ENCODE measurements at regions not wholly inside any gene's neighbourhood (a gene's known extent, or its start where the extent isn't known, plus 50 kb on each side); places are given as distances from the start of the nearest gene placed in this dataset.

GRCh38 chr7:42611961-42612360, 299.9 kb downstream of the C7orf25 start:
- Histone ChIP-seq H3K4me1 (replicated peaks in 1 of 4; ENCODE audit: control insufficient read depth in 3 of 4, insufficient read depth in 4 of 4, low read length in 3 of 4) (no peaks in the 10 kb centered on the region; a peak in 1 of 7 replicates), H3K23me2 (ENCODE audit: low read depth, low read length) (no peaks in the 10 kb centered on the region), H3K36me3 (ENCODE audit: control insufficient read depth in 2 of 4, insufficient read depth in 4 of 4, low read length in 3 of 4) (no peaks in the 10 kb centered on the region), H2AFZ (ENCODE audit: low read length) (no peak overlapping the region), H2AK5ac (ENCODE audit: low read depth, low read length) (no peak overlapping the region), H4K20me1 (replicated peaks in 1 of 2; ENCODE audit: control insufficient read depth in 1 of 2, insufficient read depth in 2 of 2, low read length in 2 of 2) (no peaks in the 10 kb centered on the region), H3K27me3 (replicated peaks in 1 of 4; ENCODE audit: control insufficient read depth in 3 of 4, extremely low read depth in 1 of 4, insufficient read depth in 3 of 4, low read length in 3 of 4) (no peaks in the 10 kb centered on the region), H2BK12ac (ENCODE audit: low read depth, low read length) (no peak overlapping the region), H4K8ac (ENCODE audit: extremely low read depth, insufficient read depth, low read length) (no peak overlapping the region), H2BK5ac (ENCODE audit: low read depth, low read length) (no peak overlapping the region), H2BK15ac (ENCODE audit: low read length) (no peak overlapping the region), H3K4ac (replicated peaks; ENCODE audit: insufficient read length, low read depth, low read length) (no peak overlapping the region), H3K56ac (replicated peaks; ENCODE audit: insufficient read length, low read depth, low read length) (no peak overlapping the region), H2BK120ac (replicated peaks; ENCODE audit: low read depth, low read length) (no peak overlapping the region), H2BK20ac (ENCODE audit: low read length) (no peak overlapping the region), H4K91ac (replicated peaks; ENCODE audit: insufficient read length, low read length) (no peak overlapping the region), H4K5ac (ENCODE audit: insufficient read length, low read depth, low read length) (no peak overlapping the region), H3K9ac (replicated peaks in 1 of 4; ENCODE audit: extremely low read depth in 1 of 4, low read depth in 3 of 4, low read length in 3 of 4) (no peak overlapping the region), H3K18ac (ENCODE audit: extremely low read depth, low read length) (no peak overlapping the region), H3K27ac (ENCODE audit: low read depth, low read length) (no peak overlapping the region), H3K79me2 (ENCODE audit: control insufficient read depth in 1 of 2, insufficient read depth in 2 of 2, low read length in 2 of 2) (no peaks in the 10 kb centered on the region), H3K14ac (ENCODE audit: insufficient read length) (no peak overlapping the region), H3K23ac (ENCODE audit: insufficient read length) (no peak overlapping the region), H3K4me2 (ENCODE audit: insufficient read depth in 1 of 2, low read depth in 2 of 2, low read length in 2 of 2) (no peak overlapping the region), H3K79me1 (ENCODE audit: low read depth, low read length) (no peaks in the 10 kb centered on the region), H3K4me3 (ENCODE audit: extremely low read depth in 1 of 4, insufficient read depth in 2 of 4, low read depth in 3 of 4, low read length in 4 of 4) (no peak overlapping the region), H3K9me3 (ENCODE audit: insufficient read depth in 2 of 2, low read depth in 1 of 2, low read length in 1 of 2) (no peaks in the 10 kb centered on the region)
- ChIA-PET CTCF (ENCODE audit: partially characterized antibody) (no interaction called here), POLR2A (ENCODE audit: partially characterized antibody) (no interaction called here)
- FAIRE-seq = no peak
- DNase-seq (ENCODE audit: low read depth in 1 of 2, low spot score in 2 of 2) = no peak
- WGBS, 2 experiments (ENCODE audit: extremely low coverage in 1 of 2, insufficient coverage in 1 of 2, insufficient read length in 1 of 2, insufficient replicate concordance in 2 of 2, low coverage in 1 of 2, low lambda C conversion rate in 2 of 2, missing lambda C conversion rate in 1 of 2) = 100% methylated on average over 1 of the region's 1 CpG; no CpG with 5 or more reads in 1 of the 2 experiments
- TF ChIP-seq POU5F1 (IDR thresholded peaks at IDR 0.05; ENCODE audit: low read depth, low read length) (no peak), RNF2 (IDR thresholded peaks at IDR 0.05; ENCODE audit: borderline replicate concordance, low read depth, low read length, missing control alignments, poor library complexity, severe bottlenecking) (no peak)

All from H1 (cell line).